DND-41 (cell line): ENCODE measurements at regions not wholly inside any gene's neighbourhood (a gene's known extent, or its start where the extent isn't known, plus 50 kb on each side); places are given as distances from the start of the nearest gene placed in this dataset.
A peak's percentile ranks its signal among the peaks of the same experiment; 100 is the strongest.

ENCODE experiments used
- ATAC-seq: fragments of 200-7000 bp; cut with Tn5 transposase; 3 replicates; pipeline ENCODE4 v1.9.1; 2021; ENCODE audit warnings: low read depth; ENCODE audit not compliant: insufficient read depth
- DNase-seq: peaks from one replicate; pipeline ENCODE4 v3.0.0-alpha.2; 2020
- H2AFZ ChIP-seq: 2 replicates; pipeline ENCODE4 v1.6.0; 2012; ENCODE audit warnings: low read depth, low read length
- H3K27ac ChIP-seq: 2 replicates; pipeline ENCODE4 v1.5.1; 2012; ENCODE audit warnings: low read length, inconsistent platforms
- H3K27me3 ChIP-seq: fragments of 200-600 bp; sonication (generic); 2 replicates; pipeline ENCODE4 v1.6.0; 2012; ENCODE audit warnings: low read length, mild to moderate bottlenecking, inconsistent platforms; ENCODE audit not compliant: insufficient read depth, poor library complexity
- H3K36me3 ChIP-seq: 2 replicates; pipeline ENCODE4 v1.5.1; 2012; ENCODE audit warnings: low read length, inconsistent platforms; ENCODE audit not compliant: insufficient read depth
- H3K4me1 ChIP-seq: 2 replicates; pipeline ENCODE4 v1.5.1; 2012; ENCODE audit warnings: mild to moderate bottlenecking, low read length; ENCODE audit not compliant: insufficient read depth
- H3K4me2 ChIP-seq: 2 replicates; pipeline ENCODE4 v1.6.0; 2012; ENCODE audit warnings: mild to moderate bottlenecking, moderate library complexity, low read length, inconsistent platforms; ENCODE audit not compliant: insufficient read depth
- H3K4me3 ChIP-seq, 2 experiments: fragments of 200-600 bp in 1 of 2; shearing (Covaris generic) in 1 of 2; 2 replicates each; pipeline ENCODE4 v1.5.1; 2012 to 2016; ENCODE audit warnings: inconsistent platforms in 2 of 2, low read length in 2 of 2, mild to moderate bottlenecking in 2 of 2, low read depth in 1 of 2, moderate library complexity in 1 of 2
- H3K79me2 ChIP-seq: 2 replicates; pipeline ENCODE4 v1.6.0; 2012; ENCODE audit warnings: low read length, inconsistent platforms; ENCODE audit not compliant: insufficient read depth
- H3K9ac ChIP-seq: 2 replicates; pipeline ENCODE4 v1.6.0; 2012; ENCODE audit warnings: low read depth, mild to moderate bottlenecking, inconsistent platforms, low read length, moderate library complexity
- H3K9me3 ChIP-seq: 2 replicates; pipeline ENCODE4 v1.5.1; 2012; ENCODE audit warnings: low read length, moderate library complexity, mild to moderate bottlenecking, inconsistent platforms; ENCODE audit not compliant: insufficient read depth, severe bottlenecking
- H4K20me1 ChIP-seq: 2 replicates; pipeline ENCODE4 v1.6.0; 2012; ENCODE audit warnings: low read length; ENCODE audit not compliant: insufficient read depth
- EZH2 ChIP-seq: IDR thresholded peaks from 3 replicates; pipeline ENCODE4 v1.6.1; 2012; ENCODE audit warnings: borderline replicate concordance, low read depth, mild to moderate bottlenecking, moderate library complexity, low read length, inconsistent platforms; ENCODE audit not compliant: severe bottlenecking
- TF ChIP-seq, protein P1 (sequence below): IDR thresholded peaks from 2 replicates; pipeline ENCODE4 v1.5.1; 2012; ENCODE audit warnings: borderline replicate concordance, low read length, moderate library complexity, mild to moderate bottlenecking; ENCODE audit not compliant: poor library complexity, severe bottlenecking; ENCODE audit errors: extremely low read depth

DNA sequence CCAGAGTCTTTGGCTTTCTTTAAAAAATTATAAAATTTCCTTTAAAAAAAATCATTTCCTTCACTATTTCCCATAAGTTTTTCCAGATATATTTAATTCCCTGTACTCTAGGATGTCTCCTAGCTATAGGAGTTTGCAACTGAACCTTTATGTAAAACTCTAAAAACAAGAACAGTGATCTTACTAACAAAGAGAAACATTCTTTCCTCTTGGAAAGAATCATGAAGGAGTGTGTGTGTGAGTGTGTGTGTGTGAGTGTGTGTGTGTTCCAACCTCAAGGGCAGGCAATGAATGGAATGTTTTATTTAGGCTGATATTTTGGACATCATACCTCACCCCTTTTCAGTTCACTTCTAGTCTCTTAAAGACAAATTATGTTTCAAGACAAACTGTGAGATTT lies 309.2 kb downstream of the CEMIP2 start:
- Histone ChIP-seq H2AFZ (no peak overlapping the region), H3K9ac (no peak overlapping the region), H3K4me1 (no peaks in the 10 kb centered on the region), H3K27ac (no peak overlapping the region), H3K79me2 (no peaks in the 10 kb centered on the region), H3K27me3 (no peaks in the 10 kb centered on the region), H3K36me3 (no peaks in the 10 kb centered on the region), H3K4me2 (no peak overlapping the region), H4K20me1 (no peaks in the 10 kb centered on the region), H3K9me3 (no peaks in the 10 kb centered on the region), H3K4me3 (no peak overlapping the region)
- no peak for ATAC-seq
- TF ChIP-seq, protein P1, sequence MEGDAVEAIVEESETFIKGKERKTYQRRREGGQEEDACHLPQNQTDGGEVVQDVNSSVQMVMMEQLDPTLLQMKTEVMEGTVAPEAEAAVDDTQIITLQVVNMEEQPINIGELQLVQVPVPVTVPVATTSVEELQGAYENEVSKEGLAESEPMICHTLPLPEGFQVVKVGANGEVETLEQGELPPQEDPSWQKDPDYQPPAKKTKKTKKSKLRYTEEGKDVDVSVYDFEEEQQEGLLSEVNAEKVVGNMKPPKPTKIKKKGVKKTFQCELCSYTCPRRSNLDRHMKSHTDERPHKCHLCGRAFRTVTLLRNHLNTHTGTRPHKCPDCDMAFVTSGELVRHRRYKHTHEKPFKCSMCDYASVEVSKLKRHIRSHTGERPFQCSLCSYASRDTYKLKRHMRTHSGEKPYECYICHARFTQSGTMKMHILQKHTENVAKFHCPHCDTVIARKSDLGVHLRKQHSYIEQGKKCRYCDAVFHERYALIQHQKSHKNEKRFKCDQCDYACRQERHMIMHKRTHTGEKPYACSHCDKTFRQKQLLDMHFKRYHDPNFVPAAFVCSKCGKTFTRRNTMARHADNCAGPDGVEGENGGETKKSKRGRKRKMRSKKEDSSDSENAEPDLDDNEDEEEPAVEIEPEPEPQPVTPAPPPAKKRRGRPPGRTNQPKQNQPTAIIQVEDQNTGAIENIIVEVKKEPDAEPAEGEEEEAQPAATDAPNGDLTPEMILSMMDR, result no peak
- TF ChIP-seq EZH2, result no peak
- DNase-seq, result no peak

DNA sequence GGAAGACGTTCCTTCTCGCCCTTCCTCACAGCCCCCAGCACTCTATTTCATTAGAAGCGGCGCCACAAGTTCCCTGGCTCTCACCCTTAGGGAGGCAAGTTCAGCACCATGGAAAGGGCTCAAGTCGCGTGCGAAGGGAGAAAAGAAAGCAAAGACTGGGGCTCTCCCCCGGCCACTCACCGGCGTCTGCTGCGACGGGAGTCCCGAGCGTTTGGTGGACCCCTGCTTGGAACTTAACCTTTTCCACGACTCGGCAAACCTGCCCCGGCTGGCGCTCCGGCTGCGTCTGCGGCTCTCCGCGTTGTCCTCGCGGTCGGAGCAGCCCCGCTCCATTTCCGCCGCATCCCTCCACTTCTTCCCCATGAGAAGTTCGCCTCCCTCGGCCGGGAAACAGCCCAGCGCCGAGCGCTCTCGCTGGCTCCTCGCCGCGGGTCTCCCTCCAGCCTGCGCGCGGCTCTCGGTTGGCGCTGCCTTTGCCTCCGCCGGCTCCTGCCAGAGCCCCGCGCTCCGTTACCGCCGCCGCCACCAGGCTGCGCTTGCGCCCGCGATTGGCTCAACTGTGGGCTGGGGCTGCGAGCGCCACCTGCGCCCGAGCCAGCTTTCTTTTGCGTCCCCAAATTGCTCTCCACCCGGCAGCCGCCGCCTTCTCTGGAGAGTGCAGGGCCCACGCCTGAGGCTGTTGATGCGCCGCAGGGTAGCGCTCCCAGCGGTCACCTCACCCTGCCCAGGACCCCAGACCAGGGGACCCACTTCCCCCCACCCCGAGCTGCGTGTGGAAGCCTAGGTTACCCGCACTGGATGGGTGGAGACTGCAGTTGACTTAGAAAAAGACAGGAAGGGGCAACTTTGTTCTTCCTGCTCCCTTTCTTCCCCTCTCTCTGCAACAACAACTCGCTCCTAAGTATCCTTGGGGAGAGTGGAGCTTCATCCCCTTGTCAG lies 321.6 kb downstream of the CEMIP2 start:
- H3K9ac ChIP-seq, result no peak overlapping the region
- TF ChIP-seq, protein P1, result no peak
- no peak for TF ChIP-seq EZH2
- no peaks in the 10 kb centered on the region for H4K20me1 ChIP-seq
- peaks cover 2% of the 10 kb centered on the region for H3K9me3 ChIP-seq
- no peaks in the 10 kb centered on the region for H3K36me3 ChIP-seq
- no peaks in the 10 kb centered on the region for H3K79me2 ChIP-seq
- ATAC-seq (no peak), DNase-seq (peak; percentile 4)
- H3K4me3 ChIP-seq, result no peak overlapping the region
- H2AFZ ChIP-seq, result no peak overlapping the region
- no peaks in the 10 kb centered on the region for H3K4me1 ChIP-seq
- H3K27ac ChIP-seq, result no peak overlapping the region
- H3K4me2 ChIP-seq, result no peak overlapping the region
- H3K27me3 ChIP-seq, result no peaks in the 10 kb centered on the region

DNA sequence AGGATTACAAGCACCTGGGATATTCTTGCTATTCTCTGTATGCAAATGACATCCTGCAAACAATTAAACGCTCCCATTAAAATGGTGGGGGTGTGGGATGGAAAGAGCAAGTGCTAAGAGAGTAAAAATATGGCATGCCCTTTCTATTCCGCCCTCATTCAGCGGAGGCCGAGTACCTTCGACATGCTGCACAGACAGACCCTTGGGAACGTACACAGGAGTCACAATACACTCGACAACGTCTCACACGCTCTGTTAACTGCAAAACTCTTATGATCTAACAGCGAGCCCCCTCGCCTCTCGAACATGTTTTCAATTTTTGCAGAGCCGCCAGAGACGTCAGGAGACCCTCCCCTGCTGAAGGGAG lies 322.2 kb downstream of the CEMIP2 start:
- no peaks in the 10 kb centered on the region for H3K4me1 ChIP-seq
- no peak overlapping the region for H3K4me2 ChIP-seq
- H3K4me3 ChIP-seq, result no peak overlapping the region
- no peak for DNase-seq
- TF ChIP-seq, protein P1, result no peak
- no peak for TF ChIP-seq EZH2
- H3K36me3 ChIP-seq, result no peaks in the 10 kb centered on the region
- no peaks in the 10 kb centered on the region for H3K9me3 ChIP-seq
- no peak overlapping the region for H3K27ac ChIP-seq
- H4K20me1 ChIP-seq, result no peaks in the 10 kb centered on the region
- no peak overlapping the region for H2AFZ ChIP-seq
- H3K27me3 ChIP-seq, result no peaks in the 10 kb centered on the region
- ATAC-seq, result no peak
- H3K9ac ChIP-seq, result no peak overlapping the region
- H3K79me2 ChIP-seq, result no peaks in the 10 kb centered on the region
